GM21786 (cell line): ENCODE measurements at regions not wholly inside any gene's neighbourhood (a gene's known extent, or its start where the extent isn't known, plus 50 kb on each side); places are given as distances from the start of the nearest gene placed in this dataset.

Source experiments
- ATAC-seq: cut with Tn5 transposase; IDR thresholded peaks from one replicate; pipeline ENCODE4 v1.9.1; 2021; ENCODE audit not compliant: unreplicated experiment

DNA sequence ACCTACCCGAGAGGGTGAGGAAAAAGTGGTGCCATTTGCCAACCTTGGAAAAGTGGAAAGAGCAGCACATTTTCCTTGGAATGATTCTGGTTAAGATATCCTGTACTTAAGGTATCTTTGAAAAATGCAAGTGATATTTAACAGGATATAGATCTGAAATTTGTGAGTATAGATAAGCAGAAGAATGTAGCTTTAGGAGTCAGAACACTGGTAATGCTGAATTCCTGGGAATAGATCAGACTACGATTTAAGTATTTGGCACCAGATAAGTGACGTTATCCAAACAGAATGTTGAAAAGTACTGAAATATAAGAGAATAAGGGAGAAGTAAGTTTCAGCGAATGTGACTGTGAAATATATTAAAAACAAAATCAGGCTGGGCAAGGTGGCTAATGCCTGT lies 210.1 kb downstream of the PCDH7 start:
- ATAC-seq: no peak

DNA sequence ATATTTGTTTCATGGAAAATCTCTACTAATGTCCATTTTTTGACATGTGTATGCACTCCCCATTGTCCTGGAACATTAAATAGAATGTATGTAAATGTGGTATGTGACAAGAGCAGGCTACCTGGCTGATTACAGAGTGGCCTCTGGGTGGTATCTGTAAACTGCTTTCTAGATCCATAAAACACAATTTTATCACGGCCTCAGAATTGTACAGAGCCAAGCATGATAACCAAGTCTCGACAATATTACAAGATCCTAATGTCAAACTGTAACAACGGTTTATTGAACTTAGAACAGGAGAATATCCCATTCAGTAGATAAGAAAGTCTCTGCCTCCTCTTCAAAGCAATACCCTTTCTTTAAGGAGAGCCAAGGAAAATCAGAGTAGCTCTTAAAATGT lies 212.4 kb downstream of the PCDH7 start:
- ATAC-seq: no peak

- no peak for ATAC-seq
Measured at GRCh38 chr4:30939069-30939468, 218.9 kb downstream of the PCDH7 start.

GRCh38 chr4:30939684-30940083 lies 219.5 kb downstream of the PCDH7 start:
- no peak for ATAC-seq

DNA sequence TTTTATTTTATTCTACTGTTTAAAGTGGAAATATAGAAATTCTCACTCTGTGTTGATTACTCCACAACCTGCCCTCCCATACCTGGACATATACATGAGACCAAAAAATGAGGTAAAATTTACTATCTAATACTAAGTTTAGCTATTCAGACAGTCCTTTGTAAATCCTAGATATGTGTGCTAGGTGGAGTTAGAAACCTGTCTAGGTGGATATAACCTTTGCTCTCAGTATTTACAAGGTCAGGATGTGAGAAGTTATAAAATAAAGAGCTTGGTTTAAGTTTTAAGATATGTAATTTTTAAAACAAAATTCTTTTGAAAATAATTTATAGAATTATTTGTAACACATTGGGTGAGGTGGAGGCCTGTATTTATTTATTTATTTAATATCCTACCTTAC lies 221.5 kb downstream of the PCDH7 start:
- no peak for ATAC-seq

DNA sequence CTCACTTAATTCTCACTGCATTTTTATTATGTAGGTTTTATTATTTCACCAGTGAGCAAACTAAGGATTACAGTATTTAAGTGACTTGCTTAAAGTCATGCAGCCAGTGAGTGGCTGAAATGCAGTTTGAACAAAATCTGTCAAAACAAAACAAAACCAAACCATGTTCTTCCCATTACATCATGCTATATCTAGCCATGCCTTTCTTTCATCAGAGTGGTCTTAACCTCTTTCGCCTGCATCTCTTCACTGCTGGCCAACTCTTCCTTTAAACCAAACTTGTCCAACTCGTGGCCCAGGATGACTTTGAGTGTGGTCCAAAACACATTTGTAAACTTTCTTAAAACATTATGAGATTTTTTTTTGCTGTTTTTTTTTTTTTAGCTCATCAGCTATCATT lies 223.2 kb downstream of the PCDH7 start:
- ATAC-seq: no peak

- no peak for ATAC-seq
Measured at GRCh38 chr4:30945586-30945985, 225.4 kb downstream of the PCDH7 start.

- ATAC-seq: no peak
Measured at GRCh38 chr4:30946288-30946687, 226.1 kb downstream of the PCDH7 start.

DNA sequence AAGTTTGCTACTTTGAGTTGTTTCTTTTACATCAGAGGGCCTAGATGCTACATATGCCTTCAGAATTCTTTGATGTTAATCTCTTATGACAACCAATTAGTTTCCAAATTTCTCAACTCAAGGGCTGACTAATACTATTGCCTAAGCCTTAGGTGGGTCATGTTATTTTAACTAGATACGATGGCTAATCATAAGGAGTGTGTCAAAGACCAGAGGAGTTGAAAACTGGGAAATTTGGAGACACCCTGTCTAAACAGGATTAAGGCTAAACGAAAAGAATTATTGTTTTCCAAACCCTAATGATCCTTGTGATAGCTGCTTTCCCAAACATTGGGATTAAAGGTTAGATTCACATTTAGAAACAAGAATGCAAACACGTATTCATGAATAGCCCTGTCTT lies 228.5 kb downstream of the PCDH7 start:
- no peak for ATAC-seq

DNA sequence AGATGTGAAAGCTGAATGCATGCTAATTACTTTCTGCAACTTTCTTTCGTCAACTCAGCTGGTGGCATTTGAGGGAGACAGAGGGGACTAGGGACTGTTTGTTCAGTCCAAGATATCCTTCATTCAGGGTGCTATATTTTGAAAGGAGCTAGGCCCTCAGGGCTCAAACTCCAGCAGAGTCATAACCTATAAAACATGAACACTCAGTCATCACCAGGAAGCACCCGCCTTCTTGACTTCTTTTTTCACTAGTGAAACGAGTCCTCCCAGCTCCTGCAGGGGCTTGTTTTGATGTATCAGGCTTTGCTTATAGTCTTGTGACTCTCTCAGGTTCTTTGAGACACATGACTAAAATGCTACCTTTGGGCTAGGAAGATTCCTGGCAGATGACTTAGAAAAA lies 230.6 kb downstream of the PCDH7 start:
- ATAC-seq: no peak

- ATAC-seq: no peak
Measured at GRCh38 chr4:30952526-30953219, 232.5 kb downstream of the PCDH7 start.

DNA sequence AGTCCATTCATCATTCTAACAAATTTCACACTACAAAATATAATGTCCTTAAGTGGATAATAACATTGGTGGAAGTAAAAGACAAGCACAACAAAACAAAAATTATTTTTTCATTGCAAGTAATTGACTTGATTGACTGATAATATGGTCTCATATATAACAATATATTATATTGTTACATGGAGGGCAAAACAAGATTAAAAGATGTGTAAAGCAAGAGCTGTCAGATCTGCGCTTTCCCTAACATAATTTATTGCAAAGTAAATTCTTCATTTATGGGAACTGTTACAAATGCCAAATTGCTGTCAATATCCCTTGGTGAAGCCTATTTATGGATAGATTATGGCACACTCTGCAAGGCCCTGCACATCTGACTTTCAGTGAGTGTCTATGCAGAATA lies 233.6 kb downstream of the PCDH7 start:
- ATAC-seq: no peak

GRCh38 chr4:30956916-30957315 lies 236.7 kb downstream of the PCDH7 start:
- ATAC-seq: no peak

DNA sequence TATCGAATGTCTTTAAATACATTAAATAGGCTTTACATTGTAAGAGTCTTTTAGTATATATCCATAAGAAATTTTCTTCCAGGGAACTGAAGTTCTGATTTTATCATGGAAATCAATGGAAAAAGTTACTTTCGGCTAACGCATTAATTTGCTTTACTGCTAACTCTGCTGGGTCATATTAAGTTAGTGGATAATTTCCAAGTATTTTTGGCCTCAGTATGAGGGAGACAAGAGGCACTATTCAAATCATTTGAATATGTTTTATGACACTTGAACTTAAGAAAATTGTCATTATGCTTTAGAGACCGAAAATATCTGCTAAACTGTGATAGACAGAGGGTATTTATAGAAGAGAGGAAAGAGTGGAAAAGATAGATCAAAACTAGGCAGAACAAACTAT lies 237.5 kb downstream of the PCDH7 start:
- no peak for ATAC-seq

- ATAC-seq: no peak
Measured at GRCh38 chr4:30959781-30960485, 239.8 kb downstream of the PCDH7 start.

DNA sequence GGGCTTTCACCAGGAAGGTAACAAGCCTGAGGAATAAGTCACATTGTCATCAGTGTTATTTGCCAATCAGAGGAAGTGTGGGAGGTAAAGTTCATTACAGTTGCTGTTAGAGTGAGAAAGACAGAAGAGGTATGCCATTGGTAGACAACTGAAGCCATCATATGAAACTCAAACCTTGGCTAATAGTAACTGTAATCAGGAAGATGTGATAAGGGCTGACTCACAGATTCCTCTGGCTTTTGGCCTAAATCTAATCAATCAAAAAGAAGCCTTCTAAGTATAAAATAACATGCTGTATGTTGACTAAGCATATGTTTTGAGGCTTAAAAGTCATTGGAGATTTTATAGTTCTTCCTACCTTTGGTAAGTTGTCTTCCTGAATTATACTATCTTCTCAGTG lies 242.8 kb downstream of the PCDH7 start:
- no peak for ATAC-seq

GRCh38 chr4:30968926-30969325 lies 248.8 kb downstream of the PCDH7 start:
- no peak for ATAC-seq

- ATAC-seq: no peak
Measured at GRCh38 chr4:30972542-30972941, 252.4 kb downstream of the PCDH7 start.

DNA sequence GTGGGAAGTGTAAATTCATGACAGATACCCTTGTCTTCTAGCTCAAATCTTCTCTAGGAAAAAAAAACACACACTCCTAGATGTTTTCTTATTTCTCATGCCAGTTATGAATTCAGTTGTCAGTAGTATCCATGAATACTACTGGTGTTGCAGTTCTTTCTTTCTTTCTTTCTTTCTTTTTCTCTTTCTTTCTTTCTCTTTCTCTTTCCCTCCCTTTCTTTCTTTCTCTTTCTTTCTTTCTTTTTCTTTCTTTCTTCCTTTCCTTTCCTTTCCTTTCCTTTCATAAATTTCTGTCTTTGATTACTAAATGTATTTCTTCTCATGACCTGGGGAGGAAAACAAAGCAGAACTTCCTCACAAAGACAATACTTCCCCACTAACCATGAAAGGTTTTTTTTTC lies 253.8 kb downstream of the PCDH7 start:
- no peak for ATAC-seq

DNA sequence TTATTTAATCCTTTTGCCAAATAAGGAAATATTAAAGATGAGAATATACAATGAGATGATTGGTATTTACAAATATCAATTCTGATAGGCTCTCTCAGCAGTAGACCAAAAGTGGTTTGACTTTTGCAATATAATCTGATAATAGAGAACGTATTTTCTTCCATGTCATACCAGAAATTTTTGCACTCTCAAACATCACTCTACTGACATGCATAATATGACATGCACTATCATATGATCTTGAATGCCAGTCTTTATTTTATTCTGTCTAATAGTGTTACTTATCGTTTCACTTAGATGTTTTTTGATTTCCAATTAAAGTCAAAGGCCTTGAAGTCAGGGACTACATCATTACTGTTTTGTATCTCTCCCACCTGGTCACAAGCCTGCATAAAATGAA lies 259.2 kb downstream of the PCDH7 start:
- ATAC-seq: no peak

GRCh38 chr4:30989508-30989907 lies 269.3 kb downstream of the PCDH7 start:
- no peak for ATAC-seq

GRCh38 chr4:30996841-30997240 lies 276.7 kb downstream of the PCDH7 start:
- no peak for ATAC-seq

DNA sequence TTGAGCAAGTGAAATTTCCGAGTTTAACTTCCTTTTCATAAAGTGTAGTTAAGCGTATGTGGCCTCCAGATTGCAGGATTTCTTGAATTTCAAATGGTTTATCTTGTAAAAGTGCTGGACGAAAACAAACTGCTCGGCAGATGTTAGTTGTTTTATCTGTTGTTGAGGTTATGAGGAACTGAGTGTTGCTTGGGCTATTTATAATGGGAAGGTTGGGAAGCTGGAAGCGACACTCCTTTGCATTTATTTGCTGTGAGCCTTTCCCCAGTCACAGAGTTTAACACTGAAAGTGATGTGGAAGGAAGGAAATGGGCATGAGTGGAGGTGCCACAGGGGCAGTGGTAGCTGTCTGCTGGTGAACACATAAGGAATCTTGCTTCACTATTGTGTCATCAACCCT lies 284.9 kb downstream of the PCDH7 start:
- ATAC-seq: no peak
